ENCODE measurements at regions not wholly inside any gene's neighbourhood (a gene's known extent, or its start where the extent isn't known, plus 50 kb on each side); places are given as distances from the start of the nearest gene placed in this dataset.

- TF ChIP-seq, protein P1, sequence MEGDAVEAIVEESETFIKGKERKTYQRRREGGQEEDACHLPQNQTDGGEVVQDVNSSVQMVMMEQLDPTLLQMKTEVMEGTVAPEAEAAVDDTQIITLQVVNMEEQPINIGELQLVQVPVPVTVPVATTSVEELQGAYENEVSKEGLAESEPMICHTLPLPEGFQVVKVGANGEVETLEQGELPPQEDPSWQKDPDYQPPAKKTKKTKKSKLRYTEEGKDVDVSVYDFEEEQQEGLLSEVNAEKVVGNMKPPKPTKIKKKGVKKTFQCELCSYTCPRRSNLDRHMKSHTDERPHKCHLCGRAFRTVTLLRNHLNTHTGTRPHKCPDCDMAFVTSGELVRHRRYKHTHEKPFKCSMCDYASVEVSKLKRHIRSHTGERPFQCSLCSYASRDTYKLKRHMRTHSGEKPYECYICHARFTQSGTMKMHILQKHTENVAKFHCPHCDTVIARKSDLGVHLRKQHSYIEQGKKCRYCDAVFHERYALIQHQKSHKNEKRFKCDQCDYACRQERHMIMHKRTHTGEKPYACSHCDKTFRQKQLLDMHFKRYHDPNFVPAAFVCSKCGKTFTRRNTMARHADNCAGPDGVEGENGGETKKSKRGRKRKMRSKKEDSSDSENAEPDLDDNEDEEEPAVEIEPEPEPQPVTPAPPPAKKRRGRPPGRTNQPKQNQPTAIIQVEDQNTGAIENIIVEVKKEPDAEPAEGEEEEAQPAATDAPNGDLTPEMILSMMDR (IDR thresholded peaks at IDR 0.05; ENCODE audit: borderline replicate concordance, extremely low read depth, low read length, poor library complexity, severe bottlenecking), result peak; percentile 53
- no peak for TF ChIP-seq EZH2 (IDR thresholded peaks at IDR 0.05; ENCODE audit: borderline replicate concordance, low read depth, low read length, severe bottlenecking)
Observed at GRCh38 chr22:23376256-23376655, 195.9 kb downstream of the BCR start.

Data from DND-41 (cell line).